Fibroblast of lung (primary cell): ENCODE measurements at regions not wholly inside any gene's neighbourhood (a gene's known extent, or its start where the extent isn't known, plus 50 kb on each side); places are given as distances from the start of the nearest gene placed in this dataset.
A peak's percentile ranks its signal among the peaks of the same experiment; 100 is the strongest.

Experiments
- DNase-seq, 2 donors: peaks; one replicate each; pipeline versions ENCODE4 v3.0.0 to v3.0.0-alpha.2; 2010; ENCODE audit warnings: low read depth in 2 of 2
- H2AFZ ChIP-seq: 2 replicates; pipeline ENCODE4 v1.5.1; 2012; ENCODE audit warnings: low read length, control low read depth, inconsistent platforms
- H3K27ac ChIP-seq: 2 replicates; pipeline ENCODE4 v1.5.1; 2011; ENCODE audit warnings: low read length, control low read depth; ENCODE audit not compliant: insufficient read depth
- H3K27me3 ChIP-seq: 2 replicates; pipeline ENCODE4 v1.5.1; 2011; ENCODE audit warnings: mild to moderate bottlenecking, low read length; ENCODE audit not compliant: control insufficient read depth, insufficient read depth
- H3K36me3 ChIP-seq: 2 replicates; pipeline ENCODE4 v1.5.1; 2011; ENCODE audit warnings: low read length; ENCODE audit not compliant: control insufficient read depth, insufficient read depth
- H3K4me1 ChIP-seq: 2 replicates; pipeline ENCODE4 v1.5.1; 2011; ENCODE audit warnings: low read length; ENCODE audit not compliant: control insufficient read depth, insufficient read depth; ENCODE audit errors: extremely low read depth
- H3K4me2 ChIP-seq: 2 replicates; pipeline ENCODE4 v1.5.1; 2011; ENCODE audit warnings: low read length, control low read depth; ENCODE audit not compliant: insufficient read depth; ENCODE audit errors: extremely low read depth
- H3K4me3 ChIP-seq, 4 experiments: fragments of 200-600 bp in 1 of 4; sonication (generic) in 1 of 4; replicated peaks in 1 of 4; 2 replicates each; pipeline ENCODE4 v1.5.1; 2011 to 2016; ENCODE audit warnings: low read length in 4 of 4, low read depth in 3 of 4, mild to moderate bottlenecking in 3 of 4, control low read depth in 2 of 4, inconsistent platforms in 1 of 4, mixed read lengths in 1 of 4; ENCODE audit not compliant: insufficient read depth in 1 of 4; ENCODE audit errors: control extremely low read depth in 1 of 4
- H3K79me2 ChIP-seq: 2 replicates; pipeline ENCODE4 v1.5.1; 2012; ENCODE audit warnings: mild to moderate bottlenecking, low read length, inconsistent platforms; ENCODE audit not compliant: control insufficient read depth, insufficient read depth
- H3K9ac ChIP-seq: 2 replicates; pipeline ENCODE4 v1.5.1; 2011; ENCODE audit warnings: mild to moderate bottlenecking, low read length, control low read depth; ENCODE audit not compliant: insufficient read depth
- H3K9me3 ChIP-seq: 2 replicates; pipeline ENCODE4 v1.5.1; 2012; ENCODE audit warnings: low read depth, low read length; ENCODE audit not compliant: control insufficient read depth, insufficient read depth
- H4K20me1 ChIP-seq: 2 replicates; pipeline ENCODE4 v1.5.1; 2011; ENCODE audit warnings: low read length; ENCODE audit not compliant: control insufficient read depth, insufficient read depth; ENCODE audit errors: extremely low read depth
- CTCF ChIP-seq, 2 donors: IDR thresholded peaks in 1 of 2; conservative IDR thresholded peaks in 1 of 2; 1 replicate in 1 of 2; 2 replicates in 1 of 2; pipeline ENCODE4 v1.5.1; 2011 to 2012; ENCODE audit warnings: low read length in 2 of 2, control low read depth in 1 of 2, inconsistent platforms in 1 of 2, low read depth in 1 of 2, mild to moderate bottlenecking in 1 of 2
- EZH2 ChIP-seq: IDR thresholded peaks from 2 replicates; pipeline ENCODE4 v1.5.1; 2012; ENCODE audit warnings: low read length, control low read depth, mild to moderate bottlenecking; ENCODE audit errors: missing control alignments

GRCh38 chr9:115249488-115249887 is 131.5 kb upstream of the TNC start:
- Histone ChIP-seq H3K79me2 (no peaks in the 10 kb centered on the region), H4K20me1 (no peaks in the 10 kb centered on the region), H3K27ac (no peak overlapping the region), H3K9ac (no peak overlapping the region), H2AFZ (no peak overlapping the region), H3K4me3 (no peak overlapping the region), H3K9me3 (no peaks in the 10 kb centered on the region), H3K4me2 (no peak overlapping the region), H3K36me3 (no peaks in the 10 kb centered on the region), H3K4me1 (peaks cover 8% of the 10 kb centered on the region), H3K27me3 (no peaks in the 10 kb centered on the region)
- no peak for TF ChIP-seq CTCF (conservative IDR thresholded peaks at IDR 0.05 in 1 of 2, IDR thresholded peaks at IDR 0.05 in 1 of 2; ENCODE audit: low read depth in 1 of 2, low read length in 2 of 2)
- TF ChIP-seq EZH2 = no peak
- DNase-seq = no peak

- Histone ChIP-seq H2AFZ (no peak overlapping the region), H3K9me3 (no peaks in the 10 kb centered on the region), H3K27ac (peak overlapping the region; percentile 67), H3K36me3 (no peaks in the 10 kb centered on the region), H3K4me1 (peaks cover 8% of the 10 kb centered on the region), H4K20me1 (no peaks in the 10 kb centered on the region), H3K4me3 (no peak overlapping the region), H3K79me2 (no peaks in the 10 kb centered on the region), H3K4me2 (peak overlapping the region; percentile 37), H3K9ac (no peak overlapping the region), H3K27me3 (no peaks in the 10 kb centered on the region)
- peak; percentile 86 to 97 for DNase-seq
- TF ChIP-seq CTCF (conservative IDR thresholded peaks at IDR 0.05 in 1 of 2, IDR thresholded peaks at IDR 0.05 in 1 of 2; ENCODE audit: low read depth in 1 of 2, low read length in 2 of 2) (no peak), EZH2 (no peak)
Measured at GRCh38 chr9:115250621-115251032, 132.7 kb upstream of the TNC start.

- H3K4me2 ChIP-seq = no peak overlapping the region
- peak in 1 of 2 donors; percentile 23 for DNase-seq
- H2AFZ ChIP-seq = no peak overlapping the region
- no peaks in the 10 kb centered on the region for H3K36me3 ChIP-seq
- no peak overlapping the region for H3K27ac ChIP-seq
- H4K20me1 ChIP-seq = no peaks in the 10 kb centered on the region
- H3K4me3 ChIP-seq = no peak overlapping the region
- TF ChIP-seq CTCF (conservative IDR thresholded peaks at IDR 0.05 in 1 of 2, IDR thresholded peaks at IDR 0.05 in 1 of 2; ENCODE audit: low read depth in 1 of 2, low read length in 2 of 2) (no peak), EZH2 (no peak)
- no peaks in the 10 kb centered on the region for H3K79me2 ChIP-seq
- H3K27me3 ChIP-seq = no peaks in the 10 kb centered on the region
- no peak overlapping the region for H3K9ac ChIP-seq
- H3K4me1 ChIP-seq = peaks cover 8% of the 10 kb centered on the region
- no peaks in the 10 kb centered on the region for H3K9me3 ChIP-seq
Measured at GRCh38 chr9:115254287-115255180, 136.6 kb upstream of the TNC start.
